GM21367 (cell line): ENCODE measurements at regions not wholly inside any gene's neighbourhood (a gene's known extent, or its start where the extent isn't known, plus 50 kb on each side); places are given as distances from the start of the nearest gene placed in this dataset.

Experiments
- ATAC-seq: cut with Tn5 transposase; IDR thresholded peaks from one replicate; pipeline ENCODE4 v1.9.1; 2021; ENCODE audit not compliant: unreplicated experiment

DNA sequence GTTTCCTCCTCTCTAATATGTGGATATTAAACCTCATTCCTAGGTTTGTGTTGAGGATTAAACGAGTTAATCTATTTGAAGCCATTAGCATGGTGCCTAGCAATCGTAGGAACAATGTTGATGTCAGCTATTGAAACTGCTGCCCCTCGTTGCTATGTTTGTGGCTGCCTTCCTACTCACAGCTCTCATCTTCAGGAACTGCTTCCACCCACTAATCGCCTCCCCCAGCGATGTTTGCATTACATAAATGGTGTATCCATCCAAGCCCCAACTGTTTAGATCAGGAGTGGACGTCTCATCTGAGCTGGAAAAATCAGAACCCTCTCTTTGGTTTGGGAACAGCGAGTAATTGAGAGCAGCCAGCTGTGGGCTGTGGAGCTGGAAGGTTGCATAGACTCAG is 416.6 kb downstream of the ARHGEF28 start:
- ATAC-seq = no peak

DNA sequence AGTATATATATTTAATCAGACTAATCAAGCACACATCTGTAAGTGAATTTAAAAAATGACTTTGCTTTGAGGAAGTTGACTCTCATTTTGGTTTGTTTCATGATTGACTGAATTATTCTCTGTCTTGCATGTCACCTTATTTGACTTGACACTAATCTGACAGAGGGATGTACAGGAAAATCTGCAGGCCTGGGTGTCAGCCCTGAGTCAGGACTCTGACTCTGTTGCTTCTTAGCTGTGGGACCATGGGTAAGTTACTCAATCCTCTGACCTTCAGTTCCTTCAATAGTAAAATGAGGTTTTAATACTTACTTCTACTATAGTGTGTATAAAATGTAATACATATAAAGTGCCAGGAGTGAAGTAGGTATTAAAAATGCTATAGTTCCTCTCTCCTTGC is 415.9 kb downstream of the ARHGEF28 start:
- ATAC-seq = no peak

- no peak for ATAC-seq
Observed at GRCh38 chr5:74040811-74041491, 415.0 kb downstream of the ARHGEF28 start.

GRCh38 chr5:74040065-74040551 is 414.1 kb downstream of the ARHGEF28 start:
- ATAC-seq = no peak

GRCh38 chr5:74037321-74037720 is 411.3 kb downstream of the ARHGEF28 start:
- no peak for ATAC-seq

DNA sequence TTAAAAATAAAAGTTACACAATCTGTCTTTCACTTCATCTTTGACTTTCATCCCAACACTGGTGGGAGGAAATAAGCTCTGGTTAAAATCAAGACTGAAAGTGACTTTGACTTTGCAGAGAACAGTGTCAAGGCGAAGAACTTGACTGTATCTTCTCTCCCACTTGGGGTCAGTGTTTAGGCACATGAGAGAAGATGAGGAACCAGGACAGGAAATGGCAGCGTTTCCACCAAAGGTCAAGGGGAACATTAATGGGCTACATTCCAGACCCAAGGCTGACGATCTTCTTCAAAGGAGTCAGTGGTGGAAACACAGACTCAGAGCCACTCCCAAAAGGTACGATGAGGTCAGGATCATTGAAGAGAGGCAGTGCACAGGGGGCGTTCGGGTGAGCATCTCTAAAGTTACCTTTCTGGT is 409.5 kb downstream of the ARHGEF28 start:
- ATAC-seq = peak; percentile 60

DNA sequence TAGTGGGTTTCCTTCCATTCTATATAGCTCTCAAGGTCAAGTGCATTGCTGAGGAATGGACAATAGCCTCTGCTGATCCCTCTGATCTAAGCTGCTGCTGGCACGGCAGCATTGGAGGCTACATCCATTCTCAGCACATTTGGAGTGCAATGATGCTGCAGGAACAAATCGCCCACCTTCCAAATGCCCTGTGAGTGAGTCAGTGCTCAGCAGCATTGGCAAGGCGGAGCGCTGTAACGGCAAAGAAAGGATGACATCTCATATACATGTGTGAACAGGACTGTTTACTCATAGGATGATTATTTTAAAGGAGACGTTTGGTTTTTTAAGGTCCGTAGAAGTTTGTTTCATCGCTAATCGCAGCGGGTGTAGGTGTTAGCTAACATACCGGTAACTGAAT is 408.7 kb downstream of the ARHGEF28 start:
- ATAC-seq = no peak

GRCh38 chr5:74032617-74033016 is 406.6 kb downstream of the ARHGEF28 start:
- ATAC-seq = no peak

- ATAC-seq = no peak
Observed at GRCh38 chr5:74031536-74031935, 405.5 kb downstream of the ARHGEF28 start.

- ATAC-seq = no peak
Observed at GRCh38 chr5:74030821-74031220, 404.8 kb downstream of the ARHGEF28 start.

DNA sequence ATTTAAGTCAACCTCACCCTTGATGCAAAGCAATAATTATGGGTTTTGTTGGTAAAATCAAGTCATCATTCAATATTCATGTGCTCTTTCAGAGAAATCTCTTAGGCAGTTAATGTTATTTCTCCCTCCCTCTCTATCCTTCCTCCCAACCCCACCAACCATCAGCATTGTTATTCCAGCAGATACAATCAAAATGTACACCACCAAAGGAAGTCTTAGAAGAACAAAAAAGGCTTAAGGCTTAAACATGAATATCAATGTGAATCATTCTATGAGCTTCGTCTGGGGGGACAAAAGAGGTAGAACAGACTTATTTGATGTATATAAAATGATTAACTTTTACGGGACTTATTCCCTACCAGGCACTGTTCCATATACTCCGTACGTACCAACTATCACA is 404.4 kb downstream of the ARHGEF28 start:
- ATAC-seq = no peak

DNA sequence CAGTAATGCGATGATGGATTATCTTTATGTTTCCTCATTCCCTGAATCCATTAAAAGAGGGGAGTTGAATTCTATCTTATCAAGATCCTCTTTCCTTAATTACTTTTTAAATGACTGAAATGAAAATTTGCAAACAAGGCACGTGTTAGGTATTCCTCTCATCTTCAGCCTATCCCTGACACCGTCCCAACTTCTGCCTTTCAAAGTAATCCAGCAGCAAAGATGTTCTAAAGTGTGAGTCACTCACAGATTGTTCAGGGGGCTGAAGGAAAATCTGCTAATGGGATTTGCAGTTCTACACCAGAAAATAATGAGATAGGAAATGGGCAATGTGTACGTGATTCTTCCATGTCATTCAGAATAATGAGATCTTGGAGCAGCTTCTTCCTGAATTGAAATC is 403.0 kb downstream of the ARHGEF28 start:
- no peak for ATAC-seq

- ATAC-seq = no peak
Observed at GRCh38 chr5:74028406-74028805, 402.4 kb downstream of the ARHGEF28 start.

DNA sequence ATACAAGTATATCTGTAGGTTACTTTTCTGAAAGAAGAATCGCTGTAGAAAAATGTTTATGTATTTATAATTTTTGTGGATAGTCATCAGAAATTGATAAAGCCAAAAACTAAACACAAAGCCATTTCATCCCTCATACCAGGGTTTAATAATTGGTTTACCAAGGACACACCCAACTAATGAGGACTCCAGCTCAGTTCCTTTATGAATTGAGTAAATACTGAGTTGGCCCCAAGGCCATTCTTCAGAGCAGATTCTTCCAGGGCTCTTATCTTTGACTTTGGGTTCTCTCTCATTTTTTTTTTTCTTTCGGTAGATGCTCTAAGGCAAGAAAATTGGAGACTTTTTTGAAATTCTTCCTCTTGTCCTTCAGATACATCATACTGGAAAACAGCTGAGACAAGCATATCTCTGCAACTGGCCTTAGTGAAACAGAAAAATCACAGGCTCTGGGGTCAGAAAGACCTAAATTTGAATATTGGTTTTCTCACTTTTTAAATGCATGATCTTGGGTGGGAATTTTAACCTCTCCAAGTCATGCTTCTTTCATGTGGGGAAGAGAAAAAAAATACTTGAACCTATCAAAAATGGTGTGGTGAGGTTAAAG is 401.8 kb downstream of the ARHGEF28 start:
- ATAC-seq = no peak

DNA sequence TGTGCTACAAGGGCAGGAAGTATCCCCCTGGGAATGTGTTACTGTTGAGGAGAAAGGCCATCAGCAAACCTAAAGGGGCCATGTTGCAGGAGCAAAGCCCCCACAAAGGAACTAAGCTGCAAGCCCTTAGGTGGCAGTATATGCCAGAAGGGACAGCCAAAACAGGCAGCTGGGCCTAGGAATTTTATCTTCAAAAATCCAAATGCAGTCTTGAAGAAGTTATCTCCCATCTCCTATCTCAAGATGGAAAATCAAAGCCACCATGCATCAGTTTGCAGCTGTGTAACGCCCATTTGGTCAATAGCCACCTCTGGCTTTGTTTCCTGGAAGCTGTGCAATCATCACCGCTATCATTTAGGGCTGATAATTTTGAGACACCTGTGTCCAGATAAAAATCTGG is 400.3 kb downstream of the ARHGEF28 start:
- no peak for ATAC-seq

GRCh38 chr5:74021126-74021525 is 395.1 kb downstream of the ARHGEF28 start:
- no peak for ATAC-seq

DNA sequence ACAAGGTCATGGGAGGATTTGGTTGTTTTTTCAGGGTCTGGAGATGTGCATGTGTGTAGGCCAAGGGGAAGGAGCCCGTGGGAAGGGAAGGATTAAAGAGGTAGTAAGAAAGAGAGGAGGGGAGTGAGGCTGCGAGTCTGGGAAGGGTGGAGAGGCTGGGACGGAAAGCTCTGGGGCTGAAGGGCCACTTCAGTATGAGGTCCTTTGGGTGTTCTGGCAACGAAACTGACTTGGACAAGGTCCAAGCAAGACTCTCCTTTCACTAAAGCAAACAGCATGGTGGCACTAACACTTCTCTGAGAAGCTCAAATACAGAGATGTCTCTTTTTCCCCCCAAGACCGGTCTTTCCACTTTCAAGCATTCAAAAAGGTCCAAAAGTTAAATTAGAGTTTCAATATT is 394.5 kb downstream of the ARHGEF28 start:
- ATAC-seq = no peak

- no peak for ATAC-seq
Observed at GRCh38 chr5:74019923-74020322, 393.9 kb downstream of the ARHGEF28 start.

- ATAC-seq = no peak
Observed at GRCh38 chr5:74017786-74018211, 391.8 kb downstream of the ARHGEF28 start.

DNA sequence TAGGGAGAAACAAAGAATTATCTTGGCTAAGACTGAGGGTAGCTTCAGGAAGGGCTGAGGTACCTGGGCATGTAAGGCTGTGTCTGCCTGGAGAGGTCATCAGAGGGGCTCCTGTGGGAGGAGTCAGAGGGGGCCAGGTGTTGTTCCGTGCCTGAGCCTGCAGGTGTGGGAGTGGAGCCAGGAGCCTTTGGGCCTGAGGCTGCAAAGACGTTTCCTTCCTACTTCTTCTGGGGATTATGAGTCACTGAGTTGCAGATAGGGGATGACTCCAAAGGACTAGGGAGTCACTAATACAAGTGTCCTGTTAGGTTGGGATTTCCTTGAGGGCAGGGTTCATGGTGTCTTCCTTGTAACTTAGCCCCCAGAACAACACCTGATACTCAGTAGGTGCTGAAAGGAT is 391.1 kb downstream of the ARHGEF28 start:
- ATAC-seq = no peak

DNA sequence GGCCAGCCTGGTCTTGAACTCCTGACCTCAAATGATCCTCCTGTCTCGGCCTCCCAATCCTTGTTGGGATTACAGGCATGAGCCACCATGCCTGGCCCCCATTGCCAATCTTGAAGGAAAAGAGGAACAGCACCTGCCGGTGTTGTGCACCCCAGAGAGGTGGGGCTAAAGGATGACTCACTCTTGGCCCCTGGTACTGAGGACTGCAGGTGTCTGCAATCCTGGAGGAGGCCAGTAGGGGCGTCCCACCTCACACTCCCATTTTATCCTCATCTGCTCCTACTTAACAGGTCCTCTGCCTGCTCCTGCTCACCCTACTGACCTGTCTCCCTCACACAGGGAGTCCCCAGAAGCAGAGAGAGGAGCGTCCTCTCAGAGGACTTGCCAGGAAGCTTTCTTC is 390.4 kb downstream of the ARHGEF28 start:
- ATAC-seq = peak; percentile 47

DNA sequence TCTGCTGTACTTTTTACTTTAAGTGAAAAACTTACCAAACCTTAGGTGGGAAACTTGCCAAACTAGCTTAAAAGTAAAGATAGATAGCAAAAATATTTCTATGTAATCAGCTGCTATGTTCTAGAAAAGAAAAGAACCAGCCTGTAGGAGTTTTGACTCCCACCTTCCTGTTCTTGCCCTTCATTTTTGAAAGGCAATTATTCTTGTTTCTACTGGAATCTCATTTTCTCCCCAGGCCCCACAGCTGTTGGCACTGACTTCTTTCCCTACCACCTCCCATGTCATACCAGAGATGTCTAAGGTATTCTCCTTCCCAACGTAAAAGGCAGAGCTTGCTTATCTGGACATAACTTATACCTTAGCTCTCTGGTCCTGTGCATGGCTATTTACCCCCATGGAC is 389.7 kb downstream of the ARHGEF28 start:
- ATAC-seq = no peak

- ATAC-seq = no peak
Observed at GRCh38 chr5:74013222-74013621, 387.2 kb downstream of the ARHGEF28 start.
